B cell (primary cell): ENCODE measurements at regions not wholly inside any gene's neighbourhood (a gene's known extent, or its start where the extent isn't known, plus 50 kb on each side); places are given as distances from the start of the nearest gene placed in this dataset.

ENCODE experiments used
- ATAC-seq: fragments of 200-7000 bp; cut with Tn5 transposase; one replicate; pipeline ENCODE4 v1.10.0; 2021; ENCODE audit warnings: low read depth, mild to moderate bottlenecking, moderate number of reproducible peaks, moderate library complexity
- CTCF ChIA-PET: fragments of 350-600 bp; sonication (Branson Sonifier 250); formaldehyde crosslinking; loops from one replicate; lab custom pipeline; 2021; ENCODE audit warnings: antibody characterized with exemption, inconsistent platforms; lab: Charles Lee
- POLR2A ChIA-PET: fragments of 350-600 bp; sonication (Branson Sonifier 250); formaldehyde crosslinking; loops from one replicate; lab custom pipeline; 2021; ENCODE audit warnings: antibody characterized with exemption; lab: Charles Lee
- DNase-seq: peaks from one replicate; pipeline ENCODE4 v3.0.0; 2013
- H2AFZ ChIP-seq: 2 replicates; pipeline ENCODE4 v1.6.1; 2012; ENCODE audit warnings: mild to moderate bottlenecking, low read depth, low read length; ENCODE audit not compliant: insufficient read depth, poor library complexity, severe bottlenecking
- H3K27ac ChIP-seq, 2 donors: 1 replicate in 1 of 2; 2 replicates in 1 of 2; pipeline ENCODE4 v1.5.1; 2012 to 2013; ENCODE audit warnings: low read length in 2 of 2, mild to moderate bottlenecking in 2 of 2, moderate library complexity in 1 of 2
- H3K27me3 ChIP-seq, 4 experiments: fragments of 200-600 bp in 1 of 4; sonication (generic) in 1 of 4; replicated peaks in 1 of 4; 1 replicate in 2 of 4; 2 replicates in 2 of 4; pipeline versions ENCODE4 v1.6.1 to v1.7.0; 2013 to 2016; ENCODE audit warnings: low read length in 3 of 4, mild to moderate bottlenecking in 2 of 4, mixed read lengths in 1 of 4, moderate library complexity in 1 of 4; ENCODE audit not compliant: insufficient read depth in 4 of 4, control insufficient read depth in 3 of 4; ENCODE audit errors: control extremely low read depth in 1 of 4
- H3K36me3 ChIP-seq, 2 experiments: replicated peaks in 1 of 2; 1 replicate in 1 of 2; 2 replicates in 1 of 2; pipeline versions ENCODE4 v1.6.1 to v1.7.1; 2013; ENCODE audit warnings: low read length in 1 of 2; ENCODE audit not compliant: insufficient read depth in 2 of 2, control insufficient read depth in 1 of 2; ENCODE audit errors: control extremely low read depth in 1 of 2, extremely low read depth in 1 of 2
- H3K4me1 ChIP-seq, 2 donors: fragments of 200-600 bp in 1 of 2; sonication (generic) in 1 of 2; 1 replicate in 1 of 2; 2 replicates in 1 of 2; pipeline versions ENCODE4 v1.5.1 to v1.6.1; 2013 to 2017; ENCODE audit warnings: low read length in 2 of 2; ENCODE audit not compliant: control insufficient read depth in 2 of 2, insufficient read depth in 2 of 2
- H3K4me2 ChIP-seq: replicated peaks from 2 replicates; pipeline ENCODE3; 2012; ENCODE audit warnings: mild to moderate bottlenecking, low read depth, low read length; ENCODE audit not compliant: poor library complexity, severe bottlenecking
- H3K4me3 ChIP-seq, 5 experiments: fragments of 200-600 bp in 1 of 5; sonication (generic) in 1 of 5; 1 replicate in 3 of 5; 2 replicates in 2 of 5; pipeline versions ENCODE4 v1.5.1 to v1.7.0; 2011 to 2016; ENCODE audit warnings: low read length in 4 of 5, mild to moderate bottlenecking in 4 of 5, low read depth in 2 of 5, control low read depth in 1 of 5, moderate library complexity in 1 of 5; ENCODE audit not compliant: insufficient read depth in 1 of 5; ENCODE audit errors: control extremely low read depth in 1 of 5, extremely low read depth in 1 of 5
- H3K79me2 ChIP-seq: fragments of 200-600 bp; sonication (generic); one replicate; pipeline ENCODE4 v1.6.0; 2016; ENCODE audit warnings: low read length; ENCODE audit not compliant: control insufficient read depth, insufficient read depth
- H3K9ac ChIP-seq: fragments of 200-600 bp; sonication (generic); 2 replicates; pipeline ENCODE4 v1.6.1; 2017; ENCODE audit warnings: mild to moderate bottlenecking, low read length, moderate library complexity
- H3K9me3 ChIP-seq, 3 donors: one replicate each; pipeline versions ENCODE4 v1.6.1 to v1.7.1; 2013; ENCODE audit warnings: low read length in 2 of 3; ENCODE audit not compliant: control insufficient read depth in 2 of 3, insufficient read depth in 1 of 3; ENCODE audit errors: control extremely low read depth in 1 of 3
- H4K20me1 ChIP-seq: 2 replicates; pipeline ENCODE4 v1.6.0; 2012; ENCODE audit warnings: mild to moderate bottlenecking, low read length; ENCODE audit not compliant: insufficient read depth, control insufficient read depth, poor library complexity, severe bottlenecking
- H3K27ac Mint-ChIP-seq: one replicate; pipeline ENCODE4 v1.8.0; 2021; ENCODE audit warnings: mixed read lengths
- H3K27me3 Mint-ChIP-seq: one replicate; pipeline ENCODE4 v1.8.0; 2021; ENCODE audit warnings: mixed read lengths
- H3K4me1 Mint-ChIP-seq: one replicate; pipeline ENCODE4 v1.8.0; 2021; ENCODE audit warnings: mixed read lengths
- H3K4me3 Mint-ChIP-seq: one replicate; pipeline ENCODE4 v1.8.0; 2021; ENCODE audit warnings: mixed read lengths
- H3K9me3 Mint-ChIP-seq: one replicate; pipeline ENCODE4 v1.8.0; 2022; ENCODE audit warnings: mixed read lengths; ENCODE audit not compliant: insufficient read depth
- CTCF ChIP-seq: fragments of 200-600 bp; IDR thresholded peaks from one replicate; pipeline ENCODE4 v1.8.0; 2022; ENCODE audit warnings: antibody characterized with exemption, mild to moderate bottlenecking
- EZH2 ChIP-seq: IDR thresholded peaks from 2 replicates; pipeline ENCODE4 v1.6.1; 2012; ENCODE audit warnings: borderline replicate concordance, low read depth, mild to moderate bottlenecking, moderate library complexity, low read length; ENCODE audit not compliant: insufficient read depth, poor library complexity, severe bottlenecking
- WGBS: methylation state at CpG from one replicate; pipeline ENCODE4 v1.1.5; 2013; ENCODE audit warnings: missing lambda C conversion rate; ENCODE audit not compliant: insufficient coverage; 5-methylcytosine and 5-hydroxymethylcytosine counted together
- intact Hi-C: fragments of 100-400 bp; cut with micrococcal nuclease; formaldehyde crosslinking; loops from one replicate; pipeline ENCODE4 v1.10.0; 2022

- H3K27ac Mint-ChIP-seq = no peak overlapping the region
- POLR2A ChIA-PET = no interaction called here
- ATAC-seq = no peak
Measured at GRCh38 chr5:5787373-5787772, 364.9 kb downstream of the ICE1 start.

GRCh38 chr5:5784101-5784500 is 361.6 kb downstream of the ICE1 start:
- H3K4me3 ChIP-seq = no peak overlapping the region

More at GRCh38 chr5:5787373-5787772, 364.9 kb downstream of the ICE1 start:
- no peak for DNase-seq
- Histone ChIP-seq H3K4me2 (no peak overlapping the region), H3K9ac (no peak overlapping the region), H3K27me3 (peaks cover 0 to 6% (median 0%) of the 10 kb centered on the region in 4 experiments), H3K36me3 (no peaks in the 10 kb centered on the region), H2AFZ (no peak overlapping the region), H3K4me1 (no peaks in the 10 kb centered on the region), H3K27ac (no peak overlapping the region), H4K20me1 (no peaks in the 10 kb centered on the region), H3K4me3 (no peak overlapping the region), H3K79me2 (no peaks in the 10 kb centered on the region), H3K9me3 (peaks cover 2 to 11% (median 3%) of the 10 kb centered on the region in 3 donors)
- no peaks in the 10 kb centered on the region for H3K27me3 Mint-ChIP-seq
- peaks cover 11% of the 10 kb centered on the region for H3K9me3 Mint-ChIP-seq
- intact Hi-C loops = no loop called here
- peaks cover 4% of the 10 kb centered on the region for H3K4me1 Mint-ChIP-seq
- no peak overlapping the region for H3K4me3 Mint-ChIP-seq
- no CpG with 5 or more reads among the region's 2 CpGs for WGBS
- no peak for TF ChIP-seq CTCF
- TF ChIP-seq EZH2 = no peak
- CTCF ChIA-PET = no interaction called here

More at GRCh38 chr5:5784101-5784500, 361.6 kb downstream of the ICE1 start:
- no CpG with 5 or more reads among the region's 5 CpGs for WGBS
- no peak overlapping the region for H3K27ac ChIP-seq
- no peak overlapping the region for H3K4me2 ChIP-seq
- ChIA-PET POLR2A (no interaction called here), CTCF (no interaction called here)
- no peak overlapping the region for H2AFZ ChIP-seq
- DNase-seq (no peak), ATAC-seq (no peak)
- H3K27me3 ChIP-seq = no peaks in the 10 kb centered on the region
- H3K4me1 ChIP-seq = no peaks in the 10 kb centered on the region
- H3K4me1 Mint-ChIP-seq = peaks cover 2% of the 10 kb centered on the region
- no peaks in the 10 kb centered on the region for H3K27me3 Mint-ChIP-seq
- H4K20me1 ChIP-seq = no peaks in the 10 kb centered on the region
- no peak overlapping the region for H3K27ac Mint-ChIP-seq
- H3K9me3 ChIP-seq = peaks cover 2 to 11% (median 3%) of the 10 kb centered on the region in 3 donors
- no peaks in the 10 kb centered on the region for H3K79me2 ChIP-seq
- no peak overlapping the region for H3K9ac ChIP-seq
- TF ChIP-seq CTCF (no peak), EZH2 (no peak)
- intact Hi-C loops = no loop called here
- H3K36me3 ChIP-seq = no peaks in the 10 kb centered on the region
- no peak overlapping the region for H3K4me3 Mint-ChIP-seq
- H3K9me3 Mint-ChIP-seq = peaks cover 11% of the 10 kb centered on the region
